Mesenchymal stem cell (in vitro differentiated cells and primary cell): ENCODE measurements at regions not wholly inside any gene's neighbourhood (a gene's known extent, or its start where the extent isn't known, plus 50 kb on each side); places are given as distances from the start of the nearest gene placed in this dataset.

Source experiments
- DNase-seq: peaks from one replicate; pipeline ENCODE4 v3.0.0-alpha.2; 2013
- H2AFZ ChIP-seq: one replicate; pipeline ENCODE4 v1.6.1; 2013; ENCODE audit warnings: low read depth, mild to moderate bottlenecking, control low read depth, inconsistent platforms, low read length, moderate library complexity
- H2AK5ac ChIP-seq: 2 replicates; pipeline ENCODE4 v1.6.1; 2013; ENCODE audit warnings: low read length, moderate library complexity, mild to moderate bottlenecking, inconsistent platforms; ENCODE audit not compliant: severe bottlenecking
- H2BK120ac ChIP-seq: one replicate; pipeline ENCODE4 v1.6.1; 2013; ENCODE audit warnings: low read depth, mild to moderate bottlenecking, inconsistent platforms, low read length, moderate library complexity
- H2BK12ac ChIP-seq, 2 experiments: one replicate each; pipeline ENCODE4 v1.6.1; 2013; ENCODE audit warnings: inconsistent platforms in 2 of 2, low read length in 2 of 2, mild to moderate bottlenecking in 2 of 2, moderate library complexity in 2 of 2, control low read depth in 1 of 2
- H2BK15ac ChIP-seq: one replicate; pipeline ENCODE4 v1.6.1; 2013; ENCODE audit warnings: mild to moderate bottlenecking, low read depth, inconsistent platforms; ENCODE audit not compliant: poor library complexity, severe bottlenecking
- H2BK5ac ChIP-seq: 2 replicates; pipeline ENCODE4 v1.6.1; 2013; ENCODE audit warnings: low read depth, mild to moderate bottlenecking, low read length, control low read depth, inconsistent platforms; ENCODE audit not compliant: poor library complexity, severe bottlenecking
- H3K14ac ChIP-seq, 2 experiments: one replicate each; pipeline ENCODE4 v1.6.1; 2013; ENCODE audit warnings: inconsistent platforms in 2 of 2, low read length in 2 of 2, control low read depth in 1 of 2, mild to moderate bottlenecking in 1 of 2, moderate library complexity in 1 of 2
- H3K18ac ChIP-seq, 2 experiments: one replicate each; pipeline ENCODE4 v1.6.1; 2013; ENCODE audit warnings: inconsistent platforms in 2 of 2, low read length in 2 of 2, control low read depth in 1 of 2, low read depth in 1 of 2, mild to moderate bottlenecking in 1 of 2
- H3K23ac ChIP-seq, 2 experiments: one replicate each; pipeline ENCODE4 v1.6.1; 2013; ENCODE audit warnings: inconsistent platforms in 2 of 2, low read length in 2 of 2, mild to moderate bottlenecking in 2 of 2, moderate library complexity in 2 of 2, control low read depth in 1 of 2
- H3K27ac ChIP-seq: 2 replicates; pipeline ENCODE4 v1.5.1; 2013; ENCODE audit warnings: mild to moderate bottlenecking, moderate library complexity, low read length, control low read depth, inconsistent platforms; ENCODE audit not compliant: poor library complexity, severe bottlenecking
- H3K27me3 ChIP-seq, 2 experiments: 2 replicates each; pipeline versions ENCODE4 v1.6.1 to v1.7.0; 2013; ENCODE audit warnings: low read length in 2 of 2, mild to moderate bottlenecking in 2 of 2, moderate library complexity in 2 of 2, control low read depth in 1 of 2, inconsistent platforms in 1 of 2; ENCODE audit not compliant: control insufficient read depth in 1 of 2, insufficient read depth in 1 of 2
- H3K36me3 ChIP-seq, 2 experiments: 2 replicates each; pipeline versions ENCODE4 v1.6.1 to v1.7.0; 2013; ENCODE audit warnings: low read length in 2 of 2, control low read depth in 1 of 2, inconsistent platforms in 1 of 2, low read depth in 1 of 2, mild to moderate bottlenecking in 1 of 2; ENCODE audit not compliant: insufficient read depth in 2 of 2, control insufficient read depth in 1 of 2
- H3K4ac ChIP-seq, 2 experiments: one replicate each; pipeline ENCODE4 v1.6.1; 2013; ENCODE audit warnings: inconsistent platforms in 2 of 2, low read length in 2 of 2, mild to moderate bottlenecking in 2 of 2, moderate library complexity in 2 of 2, control low read depth in 1 of 2, low read depth in 1 of 2
- H3K4me1 ChIP-seq: 2 replicates; pipeline ENCODE4 v1.6.1; 2013; ENCODE audit warnings: low read depth, low read length, control low read depth; ENCODE audit not compliant: control insufficient read depth, insufficient read depth
- H3K4me2 ChIP-seq: 2 replicates; pipeline ENCODE4 v1.6.1; 2013; ENCODE audit warnings: low read length, mild to moderate bottlenecking, inconsistent platforms; ENCODE audit not compliant: poor library complexity, severe bottlenecking
- H3K4me3 ChIP-seq, 2 experiments: 2 replicates each; pipeline versions ENCODE4 v1.5.1 to v1.7.0; 2013; ENCODE audit warnings: low read length in 2 of 2, mild to moderate bottlenecking in 2 of 2, control low read depth in 1 of 2, low read depth in 1 of 2; ENCODE audit not compliant: insufficient read depth in 1 of 2
- H3K79me1 ChIP-seq: replicated peaks from 2 replicates; pipeline ENCODE4 v1.6.1; 2013; ENCODE audit warnings: mild to moderate bottlenecking, control low read depth, low read length, inconsistent platforms; ENCODE audit not compliant: poor library complexity, severe bottlenecking
- H3K9ac ChIP-seq: 2 replicates; pipeline ENCODE4 v1.7.0; 2013; ENCODE audit warnings: mild to moderate bottlenecking, low read length, moderate library complexity
- H3K9me3 ChIP-seq: 2 replicates; pipeline ENCODE4 v1.7.0; 2013; ENCODE audit warnings: mild to moderate bottlenecking, low read length; ENCODE audit not compliant: control insufficient read depth
- H4K8ac ChIP-seq: one replicate; pipeline ENCODE4 v1.6.1; 2013; ENCODE audit warnings: inconsistent platforms, mild to moderate bottlenecking, low read length, moderate library complexity
- H4K91ac ChIP-seq: one replicate; pipeline ENCODE4 v1.6.1; 2013; ENCODE audit warnings: mild to moderate bottlenecking, low read length, inconsistent platforms
- WGBS: methylation state at CpG from one replicate; pipeline ENCODE4 v1.1.7; 2013; ENCODE audit warnings: mixed read lengths; 5-methylcytosine and 5-hydroxymethylcytosine counted together

- Histone ChIP-seq H3K14ac (no peak overlapping the region), H4K8ac (no peak overlapping the region), H3K4me1 (no peaks in the 10 kb centered on the region), H3K27me3 (no peaks in the 10 kb centered on the region), H3K23ac (no peak overlapping the region), H3K4me3 (no peak overlapping the region), H2AFZ (no peak overlapping the region), H3K27ac (no peak overlapping the region), H3K4ac (no peak overlapping the region), H3K36me3 (no peaks in the 10 kb centered on the region), H3K9ac (no peak overlapping the region), H3K9me3 (no peaks in the 10 kb centered on the region), H2BK5ac (no peak overlapping the region), H2BK120ac (no peak overlapping the region), H3K79me1 (no peaks in the 10 kb centered on the region), H2BK12ac (no peak overlapping the region), H2AK5ac (no peak overlapping the region), H3K18ac (no peak overlapping the region), H2BK15ac (no peak overlapping the region), H4K91ac (no peak overlapping the region), H3K4me2 (no peak overlapping the region)
- no peak for DNase-seq
- WGBS: no CpG with 5 or more reads among the region's 1 CpG
Measured at GRCh38 chr13:68359105-68359504, 1129.0 kb upstream of the PCDH9 start.

- no peaks in the 10 kb centered on the region for H3K9me3 ChIP-seq
- H3K27ac ChIP-seq: no peak overlapping the region
- H3K18ac ChIP-seq: no peak overlapping the region
- 100% methylated on average over 1 of the region's 2 CpGs for WGBS
- H2AFZ ChIP-seq: no peak overlapping the region
- H2BK15ac ChIP-seq: no peak overlapping the region
- no peak overlapping the region for H3K4me2 ChIP-seq
- no peaks in the 10 kb centered on the region for H3K79me1 ChIP-seq
- H3K14ac ChIP-seq: no peak overlapping the region
- H3K4ac ChIP-seq: no peak overlapping the region
- H3K23ac ChIP-seq: no peak overlapping the region
- H3K27me3 ChIP-seq: no peaks in the 10 kb centered on the region
- H2BK120ac ChIP-seq: no peak overlapping the region
- no peak overlapping the region for H2BK5ac ChIP-seq
- no peak overlapping the region for H3K9ac ChIP-seq
- H4K91ac ChIP-seq: no peak overlapping the region
- no peak overlapping the region for H2AK5ac ChIP-seq
- no peak for DNase-seq
- no peaks in the 10 kb centered on the region for H3K36me3 ChIP-seq
- no peak overlapping the region for H3K4me3 ChIP-seq
- H3K4me1 ChIP-seq: no peaks in the 10 kb centered on the region
- no peak overlapping the region for H2BK12ac ChIP-seq
- no peak overlapping the region for H4K8ac ChIP-seq
Measured at GRCh38 chr13:68358294-68358705, 1128.2 kb upstream of the PCDH9 start.

GRCh38 chr13:68350554-68350953 lies 1120.4 kb upstream of the PCDH9 start:
- Histone ChIP-seq H3K14ac (no peak overlapping the region), H2BK15ac (no peak overlapping the region), H3K27ac (no peak overlapping the region), H3K4me2 (no peak overlapping the region), H3K79me1 (no peaks in the 10 kb centered on the region), H3K4me3 (no peak overlapping the region), H3K18ac (no peak overlapping the region), H3K23ac (no peak overlapping the region), H3K9me3 (no peaks in the 10 kb centered on the region), H3K9ac (no peak overlapping the region), H2BK120ac (no peak overlapping the region), H3K36me3 (no peaks in the 10 kb centered on the region), H2AK5ac (no peak overlapping the region), H2AFZ (no peak overlapping the region), H4K91ac (no peak overlapping the region), H4K8ac (no peak overlapping the region), H2BK5ac (no peak overlapping the region), H2BK12ac (no peak overlapping the region), H3K4me1 (no peaks in the 10 kb centered on the region), H3K27me3 (no peaks in the 10 kb centered on the region), H3K4ac (no peak overlapping the region)
- WGBS: no CpG with 5 or more reads among the region's 2 CpGs
- DNase-seq: no peak

- Histone ChIP-seq H2BK120ac (no peak overlapping the region), H2BK12ac (no peak overlapping the region), H3K36me3 (no peaks in the 10 kb centered on the region), H2AFZ (no peak overlapping the region), H3K9me3 (peaks cover 21% of the 10 kb centered on the region), H3K4me3 (no peak overlapping the region), H3K79me1 (no peaks in the 10 kb centered on the region), H3K14ac (no peak overlapping the region), H3K4me2 (no peak overlapping the region), H3K18ac (no peak overlapping the region), H2AK5ac (no peak overlapping the region), H3K4ac (no peak overlapping the region), H3K9ac (no peak overlapping the region), H2BK5ac (no peak overlapping the region), H3K23ac (no peak overlapping the region), H4K8ac (no peak overlapping the region), H2BK15ac (no peak overlapping the region), H3K27me3 (no peaks in the 10 kb centered on the region), H3K4me1 (no peaks in the 10 kb centered on the region), H4K91ac (no peak overlapping the region), H3K27ac (no peak overlapping the region)
- 42% methylated on average over 2 of the region's 3 CpGs for WGBS
- no peak for DNase-seq
Measured at GRCh38 chr13:68347220-68347619, 1117.1 kb upstream of the PCDH9 start.
